GM18868 (cell line): ENCODE measurements at regions not wholly inside any gene's neighbourhood (a gene's known extent, or its start where the extent isn't known, plus 50 kb on each side); places are given as distances from the start of the nearest gene placed in this dataset.

Experiments
- ATAC-seq: cut with Tn5 transposase; IDR thresholded peaks from one replicate; pipeline ENCODE4 v1.9.1; 2021; ENCODE audit warnings: mild to moderate bottlenecking, moderate library complexity; ENCODE audit not compliant: unreplicated experiment

- ATAC-seq = no peak
Measured at GRCh38 chr2:181828122-181828705, 63.3 kb upstream of the ITPRID2 start.

- ATAC-seq = no peak
Measured at GRCh38 chr2:181829230-181829629, 62.3 kb upstream of the ITPRID2 start.

DNA sequence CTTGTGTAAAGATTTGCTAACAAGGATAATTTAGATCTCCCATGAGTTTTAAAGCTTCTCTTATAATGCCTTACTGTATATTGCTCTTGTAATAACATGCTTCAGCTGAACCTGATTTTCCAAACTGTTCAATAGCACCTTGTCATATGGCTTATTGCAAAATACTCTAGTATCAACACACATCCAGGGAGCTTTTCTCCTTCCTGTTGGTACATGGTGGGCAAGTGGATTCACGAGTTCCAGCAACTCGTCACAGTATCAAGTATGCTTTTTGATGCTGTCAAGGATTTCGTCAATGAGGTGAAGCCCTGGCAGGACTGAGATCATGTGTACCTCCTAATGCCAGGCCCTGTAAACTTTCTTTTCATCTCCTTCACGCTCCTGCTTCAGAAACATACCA is 59.5 kb upstream of the ITPRID2 start:
- no peak for ATAC-seq

- no peak for ATAC-seq
Measured at GRCh38 chr2:181836583-181836982, 54.9 kb upstream of the ITPRID2 start.

DNA sequence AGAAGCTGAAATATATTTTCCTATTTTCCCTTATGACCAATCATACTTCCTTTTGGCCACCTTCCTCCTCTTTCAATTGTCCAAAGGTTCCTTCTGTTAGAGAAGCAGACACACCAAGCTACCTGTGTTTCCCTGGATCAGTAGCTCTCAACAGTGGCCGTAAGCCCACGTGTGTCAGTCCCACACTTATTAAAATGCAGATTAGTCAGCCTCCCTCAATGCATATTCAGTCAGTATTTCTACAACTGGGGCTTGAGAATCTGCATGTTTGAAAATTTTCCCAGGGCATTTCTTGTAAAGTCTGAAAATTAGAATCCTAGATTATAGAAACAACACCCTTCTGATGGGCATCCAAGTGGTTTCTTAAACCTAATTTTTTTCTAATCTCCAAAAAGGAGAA is 54.0 kb upstream of the ITPRID2 start:
- ATAC-seq = no peak

- no peak for ATAC-seq
Measured at GRCh38 chr2:181839811-181840210, 51.7 kb upstream of the ITPRID2 start.

DNA sequence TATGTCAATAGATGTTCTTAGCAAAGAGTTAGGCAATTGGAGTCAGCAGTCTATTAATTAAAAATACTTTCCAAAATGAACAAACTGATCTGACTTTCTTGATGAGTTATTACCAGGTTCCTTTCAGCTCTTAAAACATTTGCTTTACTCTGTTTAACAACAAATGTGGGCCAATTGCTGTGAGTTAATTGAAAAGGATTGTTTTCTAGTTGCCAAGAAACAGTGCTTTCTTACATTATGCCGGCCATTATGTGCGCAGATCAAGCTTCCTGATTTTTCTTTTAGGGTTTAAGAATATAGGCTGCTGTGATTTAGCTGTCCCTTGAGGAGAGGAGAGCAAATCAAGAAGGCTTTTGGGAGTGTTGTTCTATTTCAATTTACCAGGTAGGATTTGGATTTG is 50.5 kb upstream of the ITPRID2 start:
- ATAC-seq = no peak
